H1 (cell line): ENCODE measurements at regions not wholly inside any gene's neighbourhood (a gene's known extent, or its start where the extent isn't known, plus 50 kb on each side); places are given as distances from the start of the nearest gene placed in this dataset.

Source experiments
- CTBP2 ChIP-seq: IDR thresholded peaks from 2 replicates; pipeline ENCODE4 v1.7.0; 2011; ENCODE audit warnings: borderline replicate concordance, mild to moderate bottlenecking, moderate library complexity, mixed read lengths, low read length; ENCODE audit not compliant: insufficient read depth, insufficient read length
- EGR1 ChIP-seq: IDR thresholded peaks from 2 replicates; pipeline ENCODE4 v1.6.1; 2011; ENCODE audit warnings: low read depth, low read length, borderline replicate concordance
- JUN ChIP-seq: IDR thresholded peaks from 2 replicates; pipeline ENCODE4 v1.6.1; 2011; ENCODE audit warnings: low read depth, mild to moderate bottlenecking, improper control_type of control experiment, low read length
- JUND ChIP-seq: IDR thresholded peaks from 2 replicates; pipeline ENCODE4 v1.6.1; 2011; ENCODE audit warnings: mild to moderate bottlenecking, improper control_type of control experiment, low read length
- MAFK ChIP-seq: IDR thresholded peaks from 2 replicates; pipeline ENCODE4 v1.6.1; 2012; ENCODE audit warnings: low read depth, mild to moderate bottlenecking, improper control_type of control experiment, low read length
- NANOG ChIP-seq: IDR thresholded peaks from 2 replicates; pipeline ENCODE4 v1.6.1; 2011; ENCODE audit warnings: low read length, low read depth, mild to moderate bottlenecking, inconsistent platforms; ENCODE audit not compliant: insufficient read depth, poor library complexity, severe bottlenecking
- RAD21 ChIP-seq, 2 experiments: IDR thresholded peaks in 1 of 2; conservative IDR thresholded peaks in 1 of 2; 2 replicates each; pipeline ENCODE4 v1.6.1; 2011; ENCODE audit warnings: low read depth in 2 of 2, low read length in 2 of 2, improper control_type of control experiment in 1 of 2, inconsistent platforms in 1 of 2, mild to moderate bottlenecking in 1 of 2, moderate library complexity in 1 of 2
- SIN3A ChIP-seq, 2 experiments: IDR thresholded peaks in 1 of 2; conservative IDR thresholded peaks in 1 of 2; 2 replicates each; pipeline ENCODE4 v1.6.1; 2011 to 2012; ENCODE audit warnings: low read length in 2 of 2, improper control_type of control experiment in 1 of 2, low read depth in 1 of 2, mild to moderate bottlenecking in 1 of 2
- TEAD4 ChIP-seq: IDR thresholded peaks from 2 replicates; pipeline ENCODE4 v1.6.1; 2012; ENCODE audit warnings: low read depth, low read length, inconsistent platforms, mixed read lengths
- TF ChIP-seq, protein P1 (sequence below): fragments of 300-600 bp; sonication (generic); IDR thresholded peaks from 2 replicates; pipeline ENCODE4 v1.7.1; 2012; ENCODE audit warnings: low read length, moderate library complexity, mild to moderate bottlenecking, inconsistent platforms; ENCODE audit not compliant: insufficient replicate concordance
- TF ChIP-seq, protein P2 (sequence below): IDR thresholded peaks from 2 replicates; pipeline ENCODE4 v1.6.1; 2012; ENCODE audit warnings: inconsistent platforms

DNA sequence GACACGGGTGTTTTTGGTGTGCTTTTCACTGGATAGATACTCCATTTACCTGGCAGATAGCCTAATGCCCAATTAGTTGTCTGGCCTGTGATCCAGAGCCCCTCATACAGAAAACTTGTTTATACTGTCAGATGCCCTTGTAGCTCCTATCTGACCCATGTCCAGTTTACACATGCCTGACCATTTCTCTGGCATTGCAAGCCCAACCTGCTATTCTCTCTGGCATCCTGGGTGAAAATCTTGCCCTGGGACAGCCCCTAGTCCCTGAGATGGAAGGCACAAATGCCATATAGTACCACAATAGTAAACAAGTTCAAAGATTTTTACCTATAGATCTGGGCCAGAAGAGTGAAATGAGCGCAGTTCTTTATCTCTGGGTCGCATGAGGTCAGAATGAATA lies 212.6 kb downstream of the ZBBX start (continued):
- TF ChIP-seq, protein P1, sequence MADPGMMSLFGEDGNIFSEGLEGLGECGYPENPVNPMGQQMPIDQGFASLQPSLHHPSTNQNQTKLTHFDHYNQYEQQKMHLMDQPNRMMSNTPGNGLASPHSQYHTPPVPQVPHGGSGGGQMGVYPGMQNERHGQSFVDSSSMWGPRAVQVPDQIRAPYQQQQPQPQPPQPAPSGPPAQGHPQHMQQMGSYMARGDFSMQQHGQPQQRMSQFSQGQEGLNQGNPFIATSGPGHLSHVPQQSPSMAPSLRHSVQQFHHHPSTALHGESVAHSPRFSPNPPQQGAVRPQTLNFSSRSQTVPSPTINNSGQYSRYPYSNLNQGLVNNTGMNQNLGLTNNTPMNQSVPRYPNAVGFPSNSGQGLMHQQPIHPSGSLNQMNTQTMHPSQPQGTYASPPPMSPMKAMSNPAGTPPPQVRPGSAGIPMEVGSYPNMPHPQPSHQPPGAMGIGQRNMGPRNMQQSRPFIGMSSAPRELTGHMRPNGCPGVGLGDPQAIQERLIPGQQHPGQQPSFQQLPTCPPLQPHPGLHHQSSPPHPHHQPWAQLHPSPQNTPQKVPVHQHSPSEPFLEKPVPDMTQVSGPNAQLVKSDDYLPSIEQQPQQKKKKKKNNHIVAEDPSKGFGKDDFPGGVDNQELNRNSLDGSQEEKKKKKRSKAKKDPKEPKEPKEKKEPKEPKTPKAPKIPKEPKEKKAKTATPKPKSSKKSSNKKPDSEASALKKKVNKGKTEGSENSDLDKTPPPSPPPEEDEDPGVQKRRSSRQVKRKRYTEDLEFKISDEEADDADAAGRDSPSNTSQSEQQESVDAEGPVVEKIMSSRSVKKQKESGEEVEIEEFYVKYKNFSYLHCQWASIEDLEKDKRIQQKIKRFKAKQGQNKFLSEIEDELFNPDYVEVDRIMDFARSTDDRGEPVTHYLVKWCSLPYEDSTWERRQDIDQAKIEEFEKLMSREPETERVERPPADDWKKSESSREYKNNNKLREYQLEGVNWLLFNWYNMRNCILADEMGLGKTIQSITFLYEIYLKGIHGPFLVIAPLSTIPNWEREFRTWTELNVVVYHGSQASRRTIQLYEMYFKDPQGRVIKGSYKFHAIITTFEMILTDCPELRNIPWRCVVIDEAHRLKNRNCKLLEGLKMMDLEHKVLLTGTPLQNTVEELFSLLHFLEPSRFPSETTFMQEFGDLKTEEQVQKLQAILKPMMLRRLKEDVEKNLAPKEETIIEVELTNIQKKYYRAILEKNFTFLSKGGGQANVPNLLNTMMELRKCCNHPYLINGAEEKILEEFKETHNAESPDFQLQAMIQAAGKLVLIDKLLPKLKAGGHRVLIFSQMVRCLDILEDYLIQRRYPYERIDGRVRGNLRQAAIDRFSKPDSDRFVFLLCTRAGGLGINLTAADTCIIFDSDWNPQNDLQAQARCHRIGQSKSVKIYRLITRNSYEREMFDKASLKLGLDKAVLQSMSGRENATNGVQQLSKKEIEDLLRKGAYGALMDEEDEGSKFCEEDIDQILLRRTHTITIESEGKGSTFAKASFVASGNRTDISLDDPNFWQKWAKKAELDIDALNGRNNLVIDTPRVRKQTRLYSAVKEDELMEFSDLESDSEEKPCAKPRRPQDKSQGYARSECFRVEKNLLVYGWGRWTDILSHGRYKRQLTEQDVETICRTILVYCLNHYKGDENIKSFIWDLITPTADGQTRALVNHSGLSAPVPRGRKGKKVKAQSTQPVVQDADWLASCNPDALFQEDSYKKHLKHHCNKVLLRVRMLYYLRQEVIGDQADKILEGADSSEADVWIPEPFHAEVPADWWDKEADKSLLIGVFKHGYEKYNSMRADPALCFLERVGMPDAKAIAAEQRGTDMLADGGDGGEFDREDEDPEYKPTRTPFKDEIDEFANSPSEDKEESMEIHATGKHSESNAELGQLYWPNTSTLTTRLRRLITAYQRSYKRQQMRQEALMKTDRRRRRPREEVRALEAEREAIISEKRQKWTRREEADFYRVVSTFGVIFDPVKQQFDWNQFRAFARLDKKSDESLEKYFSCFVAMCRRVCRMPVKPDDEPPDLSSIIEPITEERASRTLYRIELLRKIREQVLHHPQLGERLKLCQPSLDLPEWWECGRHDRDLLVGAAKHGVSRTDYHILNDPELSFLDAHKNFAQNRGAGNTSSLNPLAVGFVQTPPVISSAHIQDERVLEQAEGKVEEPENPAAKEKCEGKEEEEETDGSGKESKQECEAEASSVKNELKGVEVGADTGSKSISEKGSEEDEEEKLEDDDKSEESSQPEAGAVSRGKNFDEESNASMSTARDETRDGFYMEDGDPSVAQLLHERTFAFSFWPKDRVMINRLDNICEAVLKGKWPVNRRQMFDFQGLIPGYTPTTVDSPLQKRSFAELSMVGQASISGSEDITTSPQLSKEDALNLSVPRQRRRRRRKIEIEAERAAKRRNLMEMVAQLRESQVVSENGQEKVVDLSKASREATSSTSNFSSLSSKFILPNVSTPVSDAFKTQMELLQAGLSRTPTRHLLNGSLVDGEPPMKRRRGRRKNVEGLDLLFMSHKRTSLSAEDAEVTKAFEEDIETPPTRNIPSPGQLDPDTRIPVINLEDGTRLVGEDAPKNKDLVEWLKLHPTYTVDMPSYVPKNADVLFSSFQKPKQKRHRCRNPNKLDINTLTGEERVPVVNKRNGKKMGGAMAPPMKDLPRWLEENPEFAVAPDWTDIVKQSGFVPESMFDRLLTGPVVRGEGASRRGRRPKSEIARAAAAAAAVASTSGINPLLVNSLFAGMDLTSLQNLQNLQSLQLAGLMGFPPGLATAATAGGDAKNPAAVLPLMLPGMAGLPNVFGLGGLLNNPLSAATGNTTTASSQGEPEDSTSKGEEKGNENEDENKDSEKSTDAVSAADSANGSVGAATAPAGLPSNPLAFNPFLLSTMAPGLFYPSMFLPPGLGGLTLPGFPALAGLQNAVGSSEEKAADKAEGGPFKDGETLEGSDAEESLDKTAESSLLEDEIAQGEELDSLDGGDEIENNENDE, result no peak
- TF ChIP-seq, protein P2, sequence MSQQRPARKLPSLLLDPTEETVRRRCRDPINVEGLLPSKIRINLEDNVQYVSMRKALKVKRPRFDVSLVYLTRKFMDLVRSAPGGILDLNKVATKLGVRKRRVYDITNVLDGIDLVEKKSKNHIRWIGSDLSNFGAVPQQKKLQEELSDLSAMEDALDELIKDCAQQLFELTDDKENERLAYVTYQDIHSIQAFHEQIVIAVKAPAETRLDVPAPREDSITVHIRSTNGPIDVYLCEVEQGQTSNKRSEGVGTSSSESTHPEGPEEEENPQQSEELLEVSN, result no peak
- no peak for TF ChIP-seq JUND
- TF ChIP-seq SIN3A (conservative IDR thresholded peaks at IDR 0.05 in 1 of 2, IDR thresholded peaks at IDR 0.05 in 1 of 2; ENCODE audit: low read depth in 1 of 2, low read length in 2 of 2), result no peak
- no peak for TF ChIP-seq NANOG
- TF ChIP-seq RAD21 (IDR thresholded peaks at IDR 0.05 in 1 of 2, conservative IDR thresholded peaks at IDR 0.05 in 1 of 2; ENCODE audit: low read depth in 2 of 2, low read length in 2 of 2), result no peak
- TF ChIP-seq JUN, result no peak
- no peak for TF ChIP-seq MAFK
- no peak for TF ChIP-seq CTBP2
- TF ChIP-seq EGR1, result no peak
- TF ChIP-seq TEAD4, result no peak
